ENCODE measurements at regions not wholly inside any gene's neighbourhood (a gene's known extent, or its start where the extent isn't known, plus 50 kb on each side); places are given as distances from the start of the nearest gene placed in this dataset.

DNA sequence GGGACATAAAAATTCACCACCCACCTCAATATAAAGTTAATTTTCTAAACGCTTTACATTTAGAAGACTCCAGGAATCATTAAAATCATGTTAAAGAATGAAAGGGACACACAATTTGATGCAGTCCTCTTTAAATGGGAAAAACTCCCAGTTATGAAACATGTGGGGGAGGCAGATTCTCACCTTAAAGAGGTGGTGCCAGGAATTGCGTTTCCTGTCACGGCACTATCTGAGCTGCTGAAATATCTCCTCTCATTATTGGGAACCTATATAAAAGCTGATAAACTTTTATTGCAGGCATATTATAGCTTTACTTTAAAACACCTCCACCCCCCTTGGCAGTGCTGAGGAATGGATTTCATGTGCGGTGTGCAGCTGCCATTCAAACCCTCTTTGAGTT is 94.8 kb upstream of the SORCS3 start:
- TF ChIP-seq, protein P1, sequence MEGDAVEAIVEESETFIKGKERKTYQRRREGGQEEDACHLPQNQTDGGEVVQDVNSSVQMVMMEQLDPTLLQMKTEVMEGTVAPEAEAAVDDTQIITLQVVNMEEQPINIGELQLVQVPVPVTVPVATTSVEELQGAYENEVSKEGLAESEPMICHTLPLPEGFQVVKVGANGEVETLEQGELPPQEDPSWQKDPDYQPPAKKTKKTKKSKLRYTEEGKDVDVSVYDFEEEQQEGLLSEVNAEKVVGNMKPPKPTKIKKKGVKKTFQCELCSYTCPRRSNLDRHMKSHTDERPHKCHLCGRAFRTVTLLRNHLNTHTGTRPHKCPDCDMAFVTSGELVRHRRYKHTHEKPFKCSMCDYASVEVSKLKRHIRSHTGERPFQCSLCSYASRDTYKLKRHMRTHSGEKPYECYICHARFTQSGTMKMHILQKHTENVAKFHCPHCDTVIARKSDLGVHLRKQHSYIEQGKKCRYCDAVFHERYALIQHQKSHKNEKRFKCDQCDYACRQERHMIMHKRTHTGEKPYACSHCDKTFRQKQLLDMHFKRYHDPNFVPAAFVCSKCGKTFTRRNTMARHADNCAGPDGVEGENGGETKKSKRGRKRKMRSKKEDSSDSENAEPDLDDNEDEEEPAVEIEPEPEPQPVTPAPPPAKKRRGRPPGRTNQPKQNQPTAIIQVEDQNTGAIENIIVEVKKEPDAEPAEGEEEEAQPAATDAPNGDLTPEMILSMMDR (IDR thresholded peaks at IDR 0.05), result no peak
- TF ChIP-seq POLR2AphosphoS5 (IDR thresholded peaks at IDR 0.05) (no peak), POLR2A (IDR thresholded peaks at IDR 0.05) (no peak)

Data from prostate gland (tissue), 2 donors.